GM19239 (cell line): ENCODE measurements at regions not wholly inside any gene's neighbourhood (a gene's known extent, or its start where the extent isn't known, plus 50 kb on each side); places are given as distances from the start of the nearest gene placed in this dataset.
"Not testable (repeated sequence)": the region's sequence is repeated elsewhere in the genome, so short reads cannot be mapped to it uniquely, and the experiment has no call there.

Experiments
- DNase-seq: peaks from one replicate; pipeline ENCODE4 v3.0.0; 2011; ENCODE audit warnings: low spot score; ENCODE audit not compliant: insufficient read length
- FAIRE-seq: peaks from 2 replicates; lab custom pipeline; 2011; peaks lifted over from hg19 to GRCh38; lab: Jason Lieb, UNC

DNA sequence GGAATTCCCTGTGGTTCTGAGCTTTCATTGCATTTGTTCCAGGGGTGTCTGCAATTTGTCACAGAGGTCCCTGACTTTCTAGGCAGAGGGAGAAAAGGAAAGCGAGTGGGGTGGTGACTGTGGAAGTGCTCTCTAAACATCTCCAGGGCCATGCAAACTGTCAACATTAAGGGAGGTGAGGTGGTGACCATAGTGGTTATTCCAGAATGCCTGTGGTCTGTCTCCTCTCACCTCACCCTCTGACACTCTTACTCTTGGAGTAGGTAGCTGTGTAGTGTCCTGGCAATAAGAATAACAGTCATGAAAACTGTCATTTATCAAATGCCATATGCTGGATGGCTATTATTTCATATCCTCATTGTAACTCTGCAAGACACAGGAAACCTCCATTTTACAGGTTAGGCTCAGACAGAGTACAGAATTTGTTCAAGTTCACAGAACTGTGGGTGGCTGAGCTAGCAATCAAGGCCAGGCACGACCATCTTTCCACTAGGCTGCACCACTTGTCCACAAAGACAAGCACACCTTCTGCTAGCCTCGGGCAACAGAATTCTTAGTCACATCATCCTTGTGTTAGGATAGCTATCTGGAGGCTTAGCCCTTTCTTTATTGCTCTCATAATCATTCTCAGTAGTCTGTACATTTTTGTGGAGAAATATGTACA, 179.4 kb downstream of the CD47 start:
- DNase-seq, result no peak
- FAIRE-seq, result peak; percentile 76

DNA sequence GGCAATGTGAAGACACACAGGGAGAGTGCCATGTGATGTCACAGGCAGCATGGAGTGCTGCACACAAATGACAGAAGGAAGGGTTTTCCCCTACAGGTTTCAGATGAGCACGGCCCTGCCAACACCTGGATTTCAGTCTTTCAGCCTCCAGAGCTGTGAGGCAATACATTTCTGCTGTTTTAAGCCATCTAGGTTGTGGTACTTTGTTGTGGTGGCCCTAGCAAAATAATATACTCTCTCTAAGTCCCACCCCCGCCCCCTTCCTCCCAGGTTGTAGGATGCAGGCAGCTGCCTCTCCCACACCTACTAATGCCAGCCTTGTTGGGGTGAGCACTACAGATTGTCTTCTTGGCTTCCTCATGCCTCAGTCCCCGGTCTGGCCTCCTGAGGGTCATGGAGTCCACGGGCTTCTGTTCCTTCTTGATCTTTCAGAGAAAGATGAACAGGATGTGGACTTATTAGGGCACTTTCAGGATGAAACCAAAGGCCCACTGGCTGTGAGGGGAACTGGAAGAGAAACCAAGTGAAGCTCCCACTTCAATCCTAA, 180.0 kb downstream of the CD47 start:
- DNase-seq (no peak), FAIRE-seq (peak; percentile 90)

- not testable (repeated sequence) for DNase-seq, FAIRE-seq
Measured at GRCh38 chr3:107909583-107909982, 181.2 kb downstream of the CD47 start.

- no peak for DNase-seq
- no peak for FAIRE-seq
Measured at GRCh38 chr3:107907996-107908395, 182.8 kb downstream of the CD47 start.

- no peak for DNase-seq
- FAIRE-seq, result no peak
Measured at GRCh38 chr3:107904536-107905066, 186.2 kb downstream of the CD47 start.

GRCh38 chr3:107899990-107900651, 190.7 kb downstream of the CD47 start:
- DNase-seq, result no peak
- no peak for FAIRE-seq

- no peak for FAIRE-seq
Measured at GRCh38 chr3:107897471-107898061, 193.3 kb downstream of the CD47 start.

DNA sequence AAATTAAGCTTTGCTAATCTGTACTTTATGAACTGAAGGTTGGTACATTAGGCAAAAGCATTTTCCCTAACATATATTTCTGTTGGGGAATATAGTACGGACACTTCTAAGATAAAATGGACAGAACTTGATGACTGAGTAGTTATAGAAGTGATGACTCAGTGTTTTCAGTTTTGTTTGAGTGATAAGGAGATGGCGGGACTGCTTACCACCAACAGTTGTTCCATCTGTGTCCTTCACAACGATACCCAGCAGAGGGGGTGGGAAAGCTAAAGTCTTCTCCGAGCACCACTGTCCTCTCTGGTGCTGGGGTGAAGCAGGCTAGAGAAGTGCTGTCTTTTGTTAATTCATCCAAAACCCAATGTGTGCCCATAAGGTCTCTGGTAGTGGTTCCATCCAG, 195.8 kb downstream of the CD47 start:
- FAIRE-seq (no peak), DNase-seq (no peak)

More at GRCh38 chr3:107897471-107898061, 193.3 kb downstream of the CD47 start:
- DNase-seq, result no peak

- DNase-seq, result no peak
Measured at GRCh38 chr3:107892955-107893624, 197.7 kb downstream of the CD47 start.

DNA sequence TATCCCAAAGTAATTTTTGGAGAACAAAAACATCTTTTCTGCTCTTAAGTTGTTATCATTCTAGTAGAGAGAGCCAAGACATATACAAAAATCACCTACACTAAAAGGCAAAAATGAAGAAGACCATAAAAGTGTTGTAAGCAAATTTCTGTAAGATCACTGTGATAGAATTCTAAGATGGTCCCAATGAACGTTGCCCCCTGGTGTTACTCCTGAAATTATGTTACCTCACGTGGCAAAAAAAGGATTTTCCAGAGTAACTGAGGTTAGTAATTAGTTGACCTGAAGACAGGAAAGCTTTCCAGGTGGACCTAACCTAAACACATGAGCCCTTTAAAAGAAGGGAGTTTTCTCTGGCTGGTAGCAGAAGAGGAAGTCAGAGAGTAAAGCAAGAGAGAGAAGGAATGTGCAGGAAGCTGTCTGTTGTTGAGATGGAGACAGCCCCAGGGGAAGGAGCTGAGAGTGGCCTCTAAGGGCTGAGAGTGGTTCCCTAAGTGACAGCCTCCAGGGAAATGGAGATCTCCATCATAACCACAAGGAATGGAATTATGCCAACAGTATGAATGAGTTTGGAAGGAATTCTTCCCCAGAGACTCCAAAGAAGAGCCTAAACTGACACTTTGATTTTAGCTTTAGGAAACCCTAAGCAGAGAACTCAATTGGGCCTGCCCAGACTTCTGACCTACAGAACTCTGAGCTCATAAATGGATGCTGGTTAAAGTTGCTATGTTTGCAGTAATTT, 205.9 kb downstream of the CD47 start:
- DNase-seq, result no peak
- FAIRE-seq, result no peak

More at GRCh38 chr3:107892955-107893624, 197.7 kb downstream of the CD47 start:
- FAIRE-seq, result no peak

- DNase-seq (no peak), FAIRE-seq (no peak)
Measured at GRCh38 chr3:107884028-107884427, 206.8 kb downstream of the CD47 start.

DNA sequence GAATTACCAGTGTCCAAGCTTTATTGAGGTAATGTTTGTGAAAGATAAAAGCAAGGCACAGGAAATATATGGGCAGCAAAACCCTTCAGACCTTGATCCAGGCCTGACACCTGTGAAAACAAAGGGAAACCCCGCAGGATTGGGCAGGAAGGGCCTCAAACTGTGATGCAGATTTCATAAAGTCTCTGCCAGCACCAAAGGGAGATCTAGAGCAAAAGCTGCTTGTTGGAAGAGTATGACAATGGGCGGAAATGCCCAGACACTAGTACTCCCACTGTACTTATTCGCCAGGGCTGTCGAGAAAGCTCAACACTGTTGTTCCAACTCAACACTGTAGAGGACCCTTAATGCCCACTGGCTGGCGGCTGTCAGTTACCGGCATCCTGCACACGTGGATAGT, 207.9 kb downstream of the CD47 start:
- FAIRE-seq, result no peak
- no peak for DNase-seq

DNA sequence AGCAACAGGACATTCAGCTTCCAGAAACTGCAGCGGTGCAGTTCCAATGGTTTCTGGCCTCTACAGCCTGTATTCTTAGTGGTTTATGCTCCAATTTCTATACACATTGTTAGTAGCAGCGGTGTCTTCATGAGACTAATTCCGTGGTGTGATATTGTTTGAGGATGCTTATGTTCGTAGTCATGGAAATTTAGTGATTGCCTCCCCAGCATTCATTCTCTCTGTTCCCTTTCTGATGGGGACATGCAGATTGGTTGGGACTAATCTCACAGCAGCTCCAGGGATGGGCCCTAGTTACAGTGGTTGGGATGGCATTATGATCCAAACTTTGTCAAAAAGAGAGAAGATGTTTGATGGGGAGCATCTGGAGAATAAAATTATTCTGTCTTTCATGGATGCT, 208.6 kb downstream of the CD47 start:
- DNase-seq (no peak), FAIRE-seq (no peak)

DNA sequence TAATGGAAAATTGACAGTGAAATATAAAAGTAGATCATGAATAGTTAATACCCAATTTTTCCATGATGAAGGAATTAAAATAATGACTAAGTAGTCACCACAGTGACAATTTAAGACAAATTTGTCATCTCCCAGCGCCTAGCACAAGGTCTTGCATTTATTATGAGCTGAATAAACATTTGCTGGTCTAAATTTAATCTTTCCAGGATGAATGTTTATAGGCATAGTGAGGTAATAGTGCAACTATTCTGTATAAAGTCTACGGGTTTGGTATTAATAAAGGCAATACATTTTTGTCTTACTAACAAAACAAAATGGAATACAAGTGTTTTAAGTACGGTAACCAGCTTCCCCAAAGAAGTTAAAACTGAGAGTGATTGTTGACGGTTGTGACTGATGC, 209.3 kb downstream of the CD47 start:
- FAIRE-seq (no peak), DNase-seq (no peak)

DNA sequence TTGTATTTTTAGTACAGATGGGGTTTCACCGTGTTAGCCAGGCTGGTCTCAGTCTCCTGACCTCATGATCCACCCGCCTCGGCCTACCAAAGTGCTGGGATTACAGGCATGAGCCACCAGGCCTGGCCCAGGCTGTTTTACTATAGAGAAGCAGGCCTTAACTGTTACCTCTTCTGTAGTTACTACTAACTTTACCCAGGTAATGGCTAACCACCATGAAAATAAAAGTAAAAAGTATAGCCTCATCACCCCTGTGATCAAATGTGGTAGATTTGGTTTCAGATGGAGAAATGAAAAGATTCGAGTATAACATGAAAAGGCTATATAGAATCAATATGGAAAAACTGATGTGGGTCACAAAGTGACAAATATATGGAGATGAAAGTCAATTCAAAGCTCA, 210.1 kb downstream of the CD47 start:
- DNase-seq (no peak), FAIRE-seq (no peak)

DNA sequence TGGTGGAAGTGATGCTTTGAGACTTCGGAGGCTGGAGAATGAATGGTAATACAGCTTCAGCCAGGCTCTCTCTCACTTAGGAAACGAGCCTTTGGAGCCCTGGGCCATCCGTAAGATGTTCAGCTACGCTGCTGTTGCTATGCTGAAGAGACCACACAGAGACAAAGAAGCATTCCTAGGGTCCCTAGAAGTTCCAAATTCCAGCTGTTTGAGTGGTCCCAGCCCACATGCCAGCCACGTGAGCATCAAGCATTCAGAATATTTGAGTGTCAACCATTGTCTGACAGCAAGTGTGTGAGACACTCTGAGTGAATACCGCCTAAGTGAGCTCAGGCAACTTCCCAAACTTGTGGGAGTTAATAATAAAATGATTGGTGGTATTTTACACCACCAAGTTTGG, 212.9 kb downstream of the CD47 start:
- FAIRE-seq, result no peak
- no peak for DNase-seq

GRCh38 chr3:107870943-107871638, 219.7 kb downstream of the CD47 start:
- FAIRE-seq (peak; percentile 69), DNase-seq (no peak)

- DNase-seq (no peak), FAIRE-seq (no peak)
Measured at GRCh38 chr3:107870096-107870495, 220.7 kb downstream of the CD47 start.

GRCh38 chr3:107868449-107868848, 222.4 kb downstream of the CD47 start:
- FAIRE-seq (no peak), DNase-seq (no peak)
